GM18505 (cell line): ENCODE measurements at regions not wholly inside any gene's neighbourhood (a gene's known extent, or its start where the extent isn't known, plus 50 kb on each side); places are given as distances from the start of the nearest gene placed in this dataset.
"Not testable (repeated sequence)": the region's sequence is repeated elsewhere in the genome, so short reads cannot be mapped to it uniquely, and the experiment has no call there.

Experiments
- ATAC-seq: cut with Tn5 transposase; IDR thresholded peaks from one replicate; pipeline ENCODE4 v1.9.1; 2021; ENCODE audit not compliant: unreplicated experiment
- POLR2A ChIP-seq: IDR thresholded peaks from 4 replicates; pipeline ENCODE4 v1.6.1; 2011; ENCODE audit warnings: borderline replicate concordance; ENCODE audit not compliant: insufficient read depth, insufficient read length; ENCODE audit errors: extremely low read depth

- no peak for ATAC-seq
- TF ChIP-seq POLR2A = no peak
These were observed 482.9 kb upstream of the EYS start for GRCh38 chr6:66189915-66190314.

GRCh38 chr6:66186756-66187155, 479.7 kb upstream of the EYS start:
- no peak for TF ChIP-seq POLR2A

GRCh38 chr6:66184091-66184490, 477.1 kb upstream of the EYS start:
- ATAC-seq = no peak
- TF ChIP-seq POLR2A = no peak

More at GRCh38 chr6:66186756-66187155, 479.7 kb upstream of the EYS start:
- ATAC-seq = no peak

GRCh38 chr6:66179361-66179760, 472.3 kb upstream of the EYS start:
- TF ChIP-seq POLR2A = no peak
- ATAC-seq = no peak

- TF ChIP-seq POLR2A = no peak
- no peak for ATAC-seq
These were observed 466.6 kb upstream of the EYS start for GRCh38 chr6:66173587-66173986.

GRCh38 chr6:66166713-66167112, 459.7 kb upstream of the EYS start:
- ATAC-seq = not testable (repeated sequence)

GRCh38 chr6:66161546-66162108, 454.6 kb upstream of the EYS start:
- ATAC-seq = no peak

GRCh38 chr6:66159937-66160336, 452.9 kb upstream of the EYS start:
- ATAC-seq = no peak
- no peak for TF ChIP-seq POLR2A

More at GRCh38 chr6:66161546-66162108, 454.6 kb upstream of the EYS start:
- TF ChIP-seq POLR2A = no peak

- no peak for TF ChIP-seq POLR2A
- ATAC-seq = no peak
These were observed 446.2 kb upstream of the EYS start for GRCh38 chr6:66153247-66153646.

GRCh38 chr6:66149132-66149531, 442.1 kb upstream of the EYS start:
- no peak for TF ChIP-seq POLR2A
- no peak for ATAC-seq

GRCh38 chr6:66145867-66146266, 438.8 kb upstream of the EYS start:
- TF ChIP-seq POLR2A = no peak
- no peak for ATAC-seq

- no peak for TF ChIP-seq POLR2A
- no peak for ATAC-seq
These were observed 427.0 kb upstream of the EYS start for GRCh38 chr6:66134021-66134420.

- TF ChIP-seq POLR2A = no peak
- no peak for ATAC-seq
These were observed 421.6 kb upstream of the EYS start for GRCh38 chr6:66128656-66129055.

GRCh38 chr6:66128243-66128642, 421.2 kb upstream of the EYS start:
- TF ChIP-seq POLR2A = no peak
- ATAC-seq = no peak

GRCh38 chr6:66127061-66127460, 420.0 kb upstream of the EYS start:
- no peak for TF ChIP-seq POLR2A
- no peak for ATAC-seq
